GM12878 (cell line): ENCODE measurements at regions not wholly inside any gene's neighbourhood (a gene's known extent, or its start where the extent isn't known, plus 50 kb on each side); places are given as distances from the start of the nearest gene placed in this dataset.

Experiments
- ATAC-seq: fragments of 200-7000 bp; cut with Tn5 transposase; 3 replicates; pipeline ENCODE4 v1.9.1; 2020; ENCODE audit warnings: mild to moderate bottlenecking, moderate library complexity
- BruUV-seq: library from RNA; stranded (reverse); fragments of 400-500 nt; replicated peaks from 2 replicates; lab custom pipeline; 2021; lab: Mats Ljungman, UMichigan
- CTCF ChIA-PET: fragments of 300-600 bp; sonication (Branson Sonifier 250); formaldehyde crosslinking; extraction: SDS; loops from one replicate; lab custom pipeline; 2021; ENCODE audit warnings: inconsistent platforms; lab: Yijun Ruan, JAX
- POLR2A ChIA-PET: fragments of 350-600 bp; formaldehyde crosslinking; extraction: SDS; loops from one replicate; lab custom pipeline; 2021; ENCODE audit warnings: inconsistent platforms; lab: Charles Lee
- RAD21 ChIA-PET: fragments of 300-600 bp; sonication (Branson Sonifier 250); formaldehyde crosslinking; loops from one replicate; lab custom pipeline; 2023; ENCODE audit warnings: antibody characterized with exemption; ENCODE audit not compliant: unreplicated experiment; lab: Charles Lee
- SMC1A ChIA-PET: fragments of 300-600 bp; sonication (Branson Sonifier 250); formaldehyde crosslinking; loops from one replicate; lab custom pipeline; 2023; ENCODE audit not compliant: unreplicated experiment, uncharacterized antibody; lab: Charles Lee
- DNase-seq: peaks from one replicate; pipeline ENCODE4 v3.0.0-alpha.2; 2011; ENCODE audit warnings: low read depth, low spot score
- FAIRE-seq: peaks from 3 replicates; lab custom pipeline; 2011; peaks lifted over from hg19 to GRCh38; lab: Jason Lieb, UNC
- H2AFZ ChIP-seq: 2 replicates; pipeline ENCODE4 v1.6.0; 2011; ENCODE audit warnings: low read depth, low read length, control low read depth; ENCODE audit not compliant: control insufficient read depth
- H3K27ac ChIP-seq: 2 replicates; pipeline ENCODE4 v1.5.1; 2011; ENCODE audit warnings: control low read depth; ENCODE audit not compliant: control insufficient read depth, insufficient read depth
- H3K27me3 ChIP-seq, 2 experiments: replicated peaks in 1 of 2; 2 replicates each; pipeline versions ENCODE4 v1.6.0 to v1.6.1; 2011; ENCODE audit warnings: low read length in 1 of 2; ENCODE audit not compliant: control insufficient read depth in 2 of 2, insufficient read depth in 2 of 2
- H3K36me3 ChIP-seq, 2 experiments: 2 replicates each; pipeline ENCODE4 v1.5.1; 2011; ENCODE audit warnings: low read length in 1 of 2; ENCODE audit not compliant: control insufficient read depth in 2 of 2, insufficient read depth in 2 of 2
- H3K4me1 ChIP-seq: 2 replicates; pipeline ENCODE4 v1.6.1; 2011; ENCODE audit warnings: mild to moderate bottlenecking, low read length, moderate library complexity, mixed read lengths; ENCODE audit not compliant: control insufficient read depth, insufficient read depth
- H3K4me2 ChIP-seq: 2 replicates; pipeline ENCODE4 v1.6.0; 2011; ENCODE audit warnings: control low read depth; ENCODE audit not compliant: control insufficient read depth, insufficient read depth
- H3K4me3 ChIP-seq: fragments of 200-600 bp; sonication (generic); 2 replicates; pipeline ENCODE4 v1.5.1; 2016
- H3K79me2 ChIP-seq: 2 replicates; pipeline ENCODE4 v1.6.0; 2011; ENCODE audit warnings: low read length; ENCODE audit not compliant: control insufficient read depth, insufficient read depth
- H3K9ac ChIP-seq: 2 replicates; pipeline ENCODE4 v1.8.0; 2011; ENCODE audit warnings: low read length, control low read depth, mixed read lengths; ENCODE audit not compliant: control insufficient read depth, insufficient read depth
- H3K9me3 ChIP-seq: replicated peaks from 3 replicates; pipeline ENCODE4 v1.5.1; 2011; ENCODE audit warnings: mild to moderate bottlenecking, low read length; ENCODE audit not compliant: control insufficient read depth, insufficient read depth
- H4K20me1 ChIP-seq: 2 replicates; pipeline ENCODE4 v1.6.0; 2011; ENCODE audit not compliant: control insufficient read depth, insufficient read depth
- CBFB ChIP-seq: IDR thresholded peaks from 2 replicates; pipeline ENCODE4 v1.6.1; 2016; ENCODE audit warnings: antibody characterized with exemption, low read depth
- CHD2 ChIP-seq: IDR thresholded peaks from 2 replicates; pipeline ENCODE4 v1.6.1; 2011; ENCODE audit warnings: low read depth, low read length, improper control_type of control experiment, borderline replicate concordance
- CREB1 ChIP-seq: IDR thresholded peaks from 2 replicates; pipeline ENCODE4 v1.6.1; 2012; ENCODE audit warnings: low read depth, mild to moderate bottlenecking, inconsistent platforms
- HCFC1 ChIP-seq: fragments of 150-350 bp; IDR thresholded peaks from 2 replicates; pipeline ENCODE4 v1.6.1; 2014; ENCODE audit warnings: low read length
- IKZF2 ChIP-seq, 2 experiments: fragments of 450-650 bp; IDR thresholded peaks; 2 replicates each; pipeline ENCODE4 v1.6.1; 2017; ENCODE audit warnings: mild to moderate bottlenecking in 2 of 2, moderate library complexity in 2 of 2
- IRF3 ChIP-seq: fragments of 450-650 bp; IDR thresholded peaks from 2 replicates; pipeline ENCODE4 v1.6.1; 2014; ENCODE audit warnings: mild to moderate bottlenecking
- MTA2 ChIP-seq: fragments of 450-650 bp; IDR thresholded peaks from 2 replicates; pipeline ENCODE4 v1.6.1; 2016; ENCODE audit warnings: low read depth, mild to moderate bottlenecking, moderate library complexity
- NFXL1 ChIP-seq: fragments of 450-650 bp; IDR thresholded peaks from 2 replicates; pipeline ENCODE4 v1.6.1; 2017; ENCODE audit warnings: antibody characterized with exemption, mild to moderate bottlenecking, borderline replicate concordance
- NR2C2 ChIP-seq: IDR thresholded peaks from 2 replicates; pipeline ENCODE4 v1.6.1; 2011; ENCODE audit warnings: borderline replicate concordance, low read depth; ENCODE audit not compliant: control insufficient read depth, insufficient read length
- RELA ChIP-seq: fragments of 450-650 bp; IDR thresholded peaks from 2 replicates; pipeline ENCODE4 v1.8.0; 2014; ENCODE audit warnings: borderline replicate concordance; ENCODE audit not compliant: partially characterized antibody
- TARDBP ChIP-seq: IDR thresholded peaks from 2 replicates; pipeline ENCODE4 v1.6.1; 2016; ENCODE audit warnings: borderline replicate concordance
- USF1 ChIP-seq: IDR thresholded peaks from 2 replicates; pipeline ENCODE4 v1.6.1; 2011; ENCODE audit warnings: borderline replicate concordance, low read depth, mild to moderate bottlenecking, moderate library complexity, mixed read lengths, low read length; ENCODE audit not compliant: insufficient read depth; ENCODE audit errors: extremely low read length
- ZNF384 ChIP-seq: IDR thresholded peaks from 2 replicates; pipeline ENCODE4 v1.6.1; 2012; ENCODE audit warnings: low read depth, mild to moderate bottlenecking, low read length, improper control_type of control experiment, borderline replicate concordance
- WGBS: methylation state at CpG from one replicate; pipeline ENCODE4 v1.1.6; 2016; ENCODE audit warnings: low lambda C conversion rate; ENCODE audit not compliant: insufficient replicate concordance, insufficient coverage; ENCODE audit errors: missing lambda C conversion rate; 5-methylcytosine and 5-hydroxymethylcytosine counted together
- in situ Hi-C: fragments of 300-500 bp; cut with MboI; formaldehyde crosslinking; loops from 9 replicates; pipeline ENCODE4 v1.14.3; 2018; ENCODE audit warnings: mixed read lengths
- intact Hi-C: fragments of 100-400 bp; cut with micrococcal nuclease; formaldehyde crosslinking; loops from one replicate; pipeline ENCODE4 v1.14.2; 2022; ENCODE audit not compliant: unreplicated experiment

GRCh38 chr12:118493962-118494361, 117.6 kb downstream of the SUDS3 start (continued):
- TF ChIP-seq USF1: no peak

- Histone ChIP-seq H3K27ac (no peak overlapping the region), H3K27me3 (no peaks in the 10 kb centered on the region), H3K9ac (no peak overlapping the region), H3K79me2 (no peaks in the 10 kb centered on the region), H3K36me3 (no peaks in the 10 kb centered on the region), H3K4me1 (no peaks in the 10 kb centered on the region), H3K4me3 (no peak overlapping the region), H3K9me3 (no peaks in the 10 kb centered on the region; the same call in 2 of the 3 replicates), H3K4me2 (no peak overlapping the region), H2AFZ (no peak overlapping the region), H4K20me1 (no peaks in the 10 kb centered on the region)
- intact Hi-C loops (no loop called here), in situ Hi-C loops (no loop called here)
- ChIA-PET SMC1A (no interaction called here), POLR2A (no interaction called here), RAD21 (no interaction called here), CTCF (no interaction called here)
- no peak for FAIRE-seq
- no TSS peak for BruUV-seq
- no peak for DNase-seq
- ATAC-seq: no peak
- no peak for TF ChIP-seq IKZF2 (IDR thresholded peaks at IDR 0.05)
- no peak for TF ChIP-seq TARDBP
- TF ChIP-seq NFXL1: no peak
- no peak for TF ChIP-seq CREB1
- TF ChIP-seq CBFB: no peak
- TF ChIP-seq IRF3: no peak
- no peak for TF ChIP-seq RELA
- no peak for TF ChIP-seq ZNF384
- TF ChIP-seq CHD2: no peak
- TF ChIP-seq HCFC1: no peak
- no peak for TF ChIP-seq NR2C2
- no peak for TF ChIP-seq MTA2
- 5% methylated on average over 1 of the region's 3 CpGs for WGBS
Measured at GRCh38 chr12:118494776-118495175, 118.4 kb downstream of the SUDS3 start.
